K562 (cell line): ENCODE measurements at regions not wholly inside any gene's neighbourhood (a gene's known extent, or its start where the extent isn't known, plus 50 kb on each side); places are given as distances from the start of the nearest gene placed in this dataset.

Experiments used
- CBX5 ChIP-seq: IDR thresholded peaks from 2 replicates; pipeline ENCODE4 v1.6.1; 2014; ENCODE audit warnings: low read depth, borderline replicate concordance
- PATZ1 ChIP-seq: fragments of 250-450 bp; sonication (Bioruptor Pico); IDR thresholded peaks from 2 replicates; pipeline ENCODE4 v1.5.0; 2020; ENCODE audit warnings: mild to moderate bottlenecking, borderline replicate concordance
- ZNF239 ChIP-seq: fragments of 250-450 bp; sonication (Bioruptor Pico); IDR thresholded peaks from 2 replicates; pipeline ENCODE4 v1.4.0; 2020; ENCODE audit warnings: mild to moderate bottlenecking

DNA sequence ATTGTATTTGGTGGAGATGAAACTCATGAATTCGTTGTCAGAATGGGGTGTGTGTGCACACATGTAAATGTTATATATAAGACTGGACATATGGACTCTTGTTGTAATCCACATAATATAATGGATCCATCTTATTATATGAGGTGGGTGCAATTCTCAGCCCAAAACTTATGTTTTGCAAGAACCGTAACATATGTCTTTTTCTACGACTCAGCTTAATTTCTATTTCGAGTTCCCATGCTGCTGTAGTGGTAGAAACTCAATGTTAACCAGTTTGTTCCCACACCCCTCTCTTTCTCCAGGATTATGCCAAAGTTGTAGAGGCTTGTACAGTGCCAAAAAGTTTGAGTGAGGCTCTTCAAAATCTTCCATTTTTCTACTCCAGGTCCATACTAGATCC, 112.5 kb upstream of the SPOPL start:
- no peak for TF ChIP-seq CBX5
- TF ChIP-seq ZNF239 (CRISPR knock-in tag) = no peak
- TF ChIP-seq PATZ1 (CRISPR knock-in tag) = no peak
